BJ (cell line): ENCODE measurements at regions not wholly inside any gene's neighbourhood (a gene's known extent, or its start where the extent isn't known, plus 50 kb on each side); places are given as distances from the start of the nearest gene placed in this dataset.

Source experiments
- CTCF ChIA-PET: fragments of 350-600 bp; formaldehyde crosslinking; extraction: SDS; loops from one replicate; lab custom pipeline; 2021; ENCODE audit warnings: antibody characterized with exemption, inconsistent platforms; lab: Yijun Ruan, JAX
- POLR2A ChIA-PET: fragments of 300-600 bp; sonication (Branson Sonifier 250); formaldehyde crosslinking; extraction: SDS; loops from one replicate; lab custom pipeline; 2021; ENCODE audit warnings: antibody characterized with exemption; lab: Charles Lee
- DNase-seq: peaks from one replicate; pipeline ENCODE4 v3.0.0-alpha.2; 2011; ENCODE audit warnings: low read depth
- H3K27me3 ChIP-seq: 2 replicates; pipeline ENCODE4 v1.6.0; 2011; ENCODE audit warnings: low read length; ENCODE audit not compliant: control insufficient read depth, insufficient read depth
- H3K36me3 ChIP-seq: 2 replicates; pipeline ENCODE4 v1.5.1; 2011; ENCODE audit warnings: low read length; ENCODE audit not compliant: control insufficient read depth, insufficient read depth
- H3K4me3 ChIP-seq: 2 replicates; pipeline ENCODE4 v1.5.1; 2011; ENCODE audit warnings: low read depth, mild to moderate bottlenecking, control low read depth, low read length
- CTCF ChIP-seq: IDR thresholded peaks from 2 replicates; pipeline ENCODE4 v1.5.1; 2011; ENCODE audit warnings: low read depth, mild to moderate bottlenecking, control low read depth, inconsistent platforms, low read length, moderate library complexity; ENCODE audit not compliant: insufficient read depth

GRCh38 chr6:164121527-164121926 is 707.0 kb downstream of the QKI start:
- H3K36me3 ChIP-seq = no peaks in the 10 kb centered on the region
- no peak for TF ChIP-seq CTCF
- no peak overlapping the region for H3K4me3 ChIP-seq
- POLR2A ChIA-PET = no interaction called here
- CTCF ChIA-PET = no interaction called here
- DNase-seq = no peak
- H3K27me3 ChIP-seq = no peaks in the 10 kb centered on the region

- CTCF ChIA-PET = no interaction called here
- POLR2A ChIA-PET = no interaction called here
- no peak for DNase-seq
- no peak for TF ChIP-seq CTCF
- H3K36me3 ChIP-seq = no peaks in the 10 kb centered on the region
- H3K4me3 ChIP-seq = no peak overlapping the region
- no peaks in the 10 kb centered on the region for H3K27me3 ChIP-seq
These were observed 700.1 kb downstream of the QKI start for GRCh38 chr6:164114651-164115050.

- CTCF ChIA-PET = no interaction called here
- Histone ChIP-seq H3K27me3 (no peaks in the 10 kb centered on the region), H3K36me3 (no peaks in the 10 kb centered on the region), H3K4me3 (no peak overlapping the region)
- DNase-seq = no peak
- POLR2A ChIA-PET = no interaction called here
- no peak for TF ChIP-seq CTCF
These were observed 699.5 kb downstream of the QKI start for GRCh38 chr6:164114051-164114450.

GRCh38 chr6:164113637-164114036 is 699.1 kb downstream of the QKI start:
- TF ChIP-seq CTCF = no peak

GRCh38 chr6:164109770-164110140 is 695.2 kb downstream of the QKI start:
- Histone ChIP-seq H3K36me3 (no peaks in the 10 kb centered on the region), H3K27me3 (no peaks in the 10 kb centered on the region), H3K4me3 (no peak overlapping the region)
- no peak for DNase-seq
- POLR2A ChIA-PET = no interaction called here
- CTCF ChIA-PET = no interaction called here
- TF ChIP-seq CTCF = no peak

More at GRCh38 chr6:164113637-164114036, 699.1 kb downstream of the QKI start:
- POLR2A ChIA-PET = no interaction called here
- CTCF ChIA-PET = no interaction called here
- Histone ChIP-seq H3K4me3 (no peak overlapping the region), H3K27me3 (no peaks in the 10 kb centered on the region), H3K36me3 (no peaks in the 10 kb centered on the region)
- no peak for DNase-seq
